HCT116 (cell line): ENCODE measurements at regions not wholly inside any gene's neighbourhood (a gene's known extent, or its start where the extent isn't known, plus 50 kb on each side); places are given as distances from the start of the nearest gene placed in this dataset.

ENCODE experiments used
- ATAC-seq: fragments of 200-7000 bp; cut with Tn5 transposase; 2 replicates; pipeline ENCODE4 v1.9.1; 2020; ENCODE audit warnings: mild to moderate bottlenecking, moderate library complexity
- BruUV-seq: library from RNA; stranded (reverse); fragments of 400-500 nt; replicated peaks from 2 replicates; lab custom pipeline; 2021; lab: Mats Ljungman, UMichigan
- CTCF ChIA-PET: fragments of 300-600 bp; sonication (Branson Sonifier 250); formaldehyde crosslinking; loops from one replicate; lab custom pipeline; 2021; ENCODE audit warnings: antibody characterized with exemption; lab: Charles Lee
- POLR2A ChIA-PET: fragments of 300-600, 350-600 bp; sonication (Branson Sonifier 250); formaldehyde crosslinking; loops from one replicate; lab custom pipeline; 2021; ENCODE audit warnings: antibody characterized with exemption; lab: Charles Lee
- RAD21 ChIA-PET, 2 experiments: fragments of 300-600 bp; sonication (Branson Sonifier 250); formaldehyde crosslinking; loops; one replicate each; lab custom pipeline; 2023; ENCODE audit warnings: low total read pairs in 2 of 2; ENCODE audit not compliant: uncharacterized antibody in 2 of 2, unreplicated experiment in 2 of 2, low non-redundant PET in 1 of 2; lab: Charles Lee
- DNase-seq: peaks from one replicate; pipeline ENCODE4 v3.0.0-alpha.2; 2010; ENCODE audit warnings: low read depth, low spot score
- H2AFZ ChIP-seq: fragments of 200-600 bp; shearing (Covaris generic), sonication (generic); 2 replicates; pipeline ENCODE4 v1.6.1; 2017; ENCODE audit warnings: low read depth, mixed run types, mixed read lengths, antibody characterized with exemption, low read length; ENCODE audit not compliant: poor library complexity, severe bottlenecking
- H3K27ac ChIP-seq: 2 replicates; pipeline ENCODE4 v1.5.1; 2012; ENCODE audit warnings: low read depth, low read length
- H3K27me3 ChIP-seq: fragments of 200-600 bp; sonication (generic); 2 replicates; pipeline ENCODE4 v1.6.1; 2016; ENCODE audit warnings: mixed run types, low read length, mixed read lengths; ENCODE audit not compliant: insufficient read depth
- H3K36me3 ChIP-seq, 2 experiments: fragments of 200-500 bp in 1 of 2; fragments of 200-600 bp in 1 of 2; sonication (Bioruptor generic) in 1 of 2; sonication (generic) in 1 of 2; 2 replicates each; pipeline versions ENCODE4 v1.5.1 to v1.6.1; 2014 to 2016; ENCODE audit warnings: low read length in 2 of 2, inconsistent platforms in 1 of 2, mixed read lengths in 1 of 2, mixed run types in 1 of 2; ENCODE audit not compliant: insufficient read depth in 2 of 2, control insufficient read depth in 1 of 2
- H3K4me1 ChIP-seq, 2 experiments: fragments of 200-600 bp in 1 of 2; sonication (generic) in 1 of 2; 2 replicates each; pipeline versions ENCODE4 v1.5.1 to v1.6.1; 2012 to 2017; ENCODE audit warnings: low read length in 2 of 2, inconsistent platforms in 1 of 2, mild to moderate bottlenecking in 1 of 2, mixed read lengths in 1 of 2, mixed run types in 1 of 2, moderate library complexity in 1 of 2; ENCODE audit not compliant: insufficient read depth in 2 of 2, control insufficient read depth in 1 of 2
- H3K4me2 ChIP-seq: fragments of 200-600 bp; sonication (generic); 2 replicates; pipeline ENCODE4 v1.6.1; 2017; ENCODE audit warnings: mixed run types, low read length, mixed read lengths
- H3K4me3 ChIP-seq, 2 experiments: fragments of 200-600 bp in 1 of 2; sonication (generic) in 1 of 2; replicated peaks in 1 of 2; 2 replicates each; pipeline ENCODE4 v1.5.1; 2011 to 2016; ENCODE audit warnings: low read length in 2 of 2, control low read depth in 1 of 2, low read depth in 1 of 2, mild to moderate bottlenecking in 1 of 2, mixed read lengths in 1 of 2, mixed run types in 1 of 2
- H3K79me2 ChIP-seq: fragments of 200-600 bp; sonication (generic); 2 replicates; pipeline ENCODE4 v1.6.1; 2017; ENCODE audit warnings: mild to moderate bottlenecking, mixed run types, low read length, moderate library complexity, mixed read lengths; ENCODE audit not compliant: insufficient read depth
- H3K9ac ChIP-seq: fragments of 200-600 bp; sonication (generic); 2 replicates; pipeline ENCODE4 v1.6.1; 2016; ENCODE audit warnings: low read length, mixed read lengths
- H3K9me2 ChIP-seq: fragments of 200-600 bp; sonication (generic), shearing (Covaris generic); 2 replicates; pipeline ENCODE4 v1.6.1; 2017; ENCODE audit warnings: mixed run types, mild to moderate bottlenecking, moderate library complexity; ENCODE audit not compliant: insufficient read depth
- H3K9me3 ChIP-seq, 2 experiments: fragments of 200-500 bp in 1 of 2; fragments of 200-600 bp in 1 of 2; sonication (Bioruptor generic) in 1 of 2; sonication (generic) in 1 of 2; 2 replicates each; pipeline ENCODE4 v1.6.1; 2014 to 2017; ENCODE audit warnings: low read length in 2 of 2, mixed read lengths in 2 of 2, inconsistent platforms in 1 of 2, low read depth in 1 of 2, mild to moderate bottlenecking in 1 of 2, mixed run types in 1 of 2, moderate library complexity in 1 of 2; ENCODE audit not compliant: control insufficient read depth in 1 of 2, insufficient read depth in 1 of 2
- H4K20me1 ChIP-seq: fragments of 200-600 bp; sonication (generic), shearing (Covaris generic); 2 replicates; pipeline ENCODE4 v1.6.1; 2017; ENCODE audit warnings: mixed run types, mild to moderate bottlenecking, moderate library complexity; ENCODE audit not compliant: insufficient read depth
- CBX3 ChIP-seq: IDR thresholded peaks from 2 replicates; pipeline ENCODE4 v1.6.1; 2012; ENCODE audit warnings: low read depth
- CEBPB ChIP-seq: IDR thresholded peaks from 2 replicates; pipeline ENCODE4 v1.6.1; 2012; ENCODE audit warnings: low read depth
- CTCF ChIP-seq, 3 experiments: fragments of 200-600 bp in 1 of 3; sonication (generic) in 1 of 3; IDR thresholded peaks in 2 of 3; conservative IDR thresholded peaks in 1 of 3; 2 replicates each; pipeline ENCODE4 v1.5.1; 2012 to 2017; ENCODE audit warnings: low read depth in 2 of 3, low read length in 2 of 3, antibody characterized with exemption in 1 of 3, borderline replicate concordance in 1 of 3, control low read depth in 1 of 3, mild to moderate bottlenecking in 1 of 3, mixed read lengths in 1 of 3, mixed run types in 1 of 3, moderate library complexity in 1 of 3; ENCODE audit not compliant: insufficient read depth in 1 of 3
- ELF1 ChIP-seq: IDR thresholded peaks from 2 replicates; pipeline ENCODE4 v1.6.1; 2012; ENCODE audit warnings: low read depth, borderline replicate concordance
- EZH2phosphoT487 ChIP-seq: fragments of 200-600 bp; IDR thresholded peaks from 2 replicates; pipeline ENCODE4 v1.6.1; 2018; ENCODE audit warnings: antibody characterized with exemption, borderline replicate concordance
- FOSL1 ChIP-seq: IDR thresholded peaks from 2 replicates; pipeline ENCODE4 v1.6.1; 2012; ENCODE audit warnings: low read depth
- MAX ChIP-seq: IDR thresholded peaks from 2 replicates; pipeline ENCODE4 v1.6.1; 2012
- POLR2AphosphoS5 ChIP-seq: IDR thresholded peaks from 2 replicates; pipeline ENCODE4 v1.6.1; 2011; ENCODE audit warnings: mild to moderate bottlenecking, low read depth, low read length, moderate library complexity
- RAD21 ChIP-seq: IDR thresholded peaks from 2 replicates; pipeline ENCODE4 v1.6.1; 2012; ENCODE audit warnings: low read depth, mild to moderate bottlenecking
- REST ChIP-seq: IDR thresholded peaks from 2 replicates; pipeline ENCODE4 v1.6.1; 2012; ENCODE audit warnings: low read depth
- SP1 ChIP-seq: IDR thresholded peaks from 2 replicates; pipeline ENCODE4 v1.6.1; 2012; ENCODE audit warnings: low read depth
- TCF7L2 ChIP-seq: IDR thresholded peaks from 2 replicates; pipeline ENCODE4 v1.7.0; 2011; ENCODE audit warnings: borderline replicate concordance, inconsistent platforms; ENCODE audit not compliant: insufficient read depth, insufficient read length; ENCODE audit errors: extremely low read depth
- YY1 ChIP-seq: IDR thresholded peaks from 2 replicates; pipeline ENCODE4 v1.6.1; 2011; ENCODE audit warnings: low read length, low read depth, moderate library complexity, mild to moderate bottlenecking; ENCODE audit not compliant: insufficient replicate concordance; ENCODE audit errors: extremely low read depth
- ZBTB33 ChIP-seq: IDR thresholded peaks from 2 replicates; pipeline ENCODE4 v1.6.1; 2011; ENCODE audit warnings: mild to moderate bottlenecking, low read length, moderate library complexity; ENCODE audit not compliant: insufficient replicate concordance; ENCODE audit errors: extremely low read depth
- intact Hi-C: fragments of 100-400 bp; cut with micrococcal nuclease; formaldehyde crosslinking; loops from 2 replicates; pipeline ENCODE4 v1.10.0; 2022

GRCh38 chr9:115442054-115442453 lies 324.1 kb upstream of the TNC start:
- TF ChIP-seq CTCF (IDR thresholded peaks at IDR 0.05 in 2 of 3, conservative IDR thresholded peaks at IDR 0.05 in 1 of 3; ENCODE audit: borderline replicate concordance in 1 of 3, insufficient read depth in 1 of 3, low read depth in 2 of 3, low read length in 2 of 3) (no peak), ZBTB33 (no peak), POLR2AphosphoS5 (no peak), FOSL1 (no peak), TCF7L2 (no peak), CEBPB (no peak), MAX (no peak), ELF1 (no peak), YY1 (no peak), SP1 (no peak), CBX3 (no peak), EZH2phosphoT487 (no peak), RAD21 (no peak), REST (no peak)
- TF ChIP-seq, all 23 proteins: peak for 0
- no peak overlapping the region for H2AFZ ChIP-seq
- no peaks in the 10 kb centered on the region for H3K9me2 ChIP-seq
- no peaks in the 10 kb centered on the region for H3K27me3 ChIP-seq
- CTCF ChIA-PET, result no interaction called here
- H3K4me3 ChIP-seq, result no peak overlapping the region
- H3K4me2 ChIP-seq, result no peak overlapping the region
- no peaks in the 10 kb centered on the region for H3K4me1 ChIP-seq
- H3K36me3 ChIP-seq, result no peaks in the 10 kb centered on the region
- no peak overlapping the region for H3K27ac ChIP-seq
- H4K20me1 ChIP-seq, result no peaks in the 10 kb centered on the region
- no peaks in the 10 kb centered on the region for H3K79me2 ChIP-seq
- no peak overlapping the region for H3K9ac ChIP-seq
- RAD21 ChIA-PET, result no interaction called here
- no peaks in the 10 kb centered on the region for H3K9me3 ChIP-seq
- no TSS peak for BruUV-seq
- POLR2A ChIA-PET, result no interaction called here
- intact Hi-C loops, result no loop called here
- DNase-seq (no peak), ATAC-seq (no peak)
